ENCODE measurements at regions not wholly inside any gene's neighbourhood (a gene's known extent, or its start where the extent isn't known, plus 50 kb on each side); places are given as distances from the start of the nearest gene placed in this dataset.

- no peak for DNase-seq
Observed at GRCh38 chr16:86093801-86094750, 195.1 kb downstream of the IRF8 start.

DNA sequence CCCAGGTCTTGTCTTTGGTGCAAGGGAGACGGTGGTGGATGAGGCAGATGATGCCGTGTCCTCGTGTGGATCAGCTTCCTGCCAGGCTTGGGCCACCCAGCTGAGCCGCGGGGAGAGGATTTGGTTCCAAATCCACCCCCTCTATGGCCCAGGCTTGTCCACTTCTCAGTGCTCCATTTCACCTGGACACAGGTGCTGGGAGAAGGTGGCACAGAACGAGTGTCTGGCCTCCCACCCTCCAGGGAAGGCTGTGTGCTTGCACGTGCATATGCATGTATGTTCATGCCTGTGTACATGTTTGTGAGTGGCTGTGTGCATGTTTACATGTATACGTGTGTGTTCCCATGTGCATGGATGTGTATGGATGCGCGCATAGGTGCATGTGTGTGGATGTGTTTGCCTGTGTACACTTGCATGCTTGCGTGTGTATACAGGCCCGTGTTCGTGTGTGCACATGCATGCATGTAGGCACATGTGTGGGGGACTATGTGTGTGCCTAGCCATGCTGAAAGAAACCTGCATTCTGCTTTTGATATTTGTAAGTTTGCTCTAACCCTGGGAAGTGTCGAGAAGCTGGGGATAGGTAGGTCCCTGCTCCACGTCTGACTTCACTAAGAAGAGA, 196.3 kb downstream of the IRF8 start:
- no peak for DNase-seq

DNA sequence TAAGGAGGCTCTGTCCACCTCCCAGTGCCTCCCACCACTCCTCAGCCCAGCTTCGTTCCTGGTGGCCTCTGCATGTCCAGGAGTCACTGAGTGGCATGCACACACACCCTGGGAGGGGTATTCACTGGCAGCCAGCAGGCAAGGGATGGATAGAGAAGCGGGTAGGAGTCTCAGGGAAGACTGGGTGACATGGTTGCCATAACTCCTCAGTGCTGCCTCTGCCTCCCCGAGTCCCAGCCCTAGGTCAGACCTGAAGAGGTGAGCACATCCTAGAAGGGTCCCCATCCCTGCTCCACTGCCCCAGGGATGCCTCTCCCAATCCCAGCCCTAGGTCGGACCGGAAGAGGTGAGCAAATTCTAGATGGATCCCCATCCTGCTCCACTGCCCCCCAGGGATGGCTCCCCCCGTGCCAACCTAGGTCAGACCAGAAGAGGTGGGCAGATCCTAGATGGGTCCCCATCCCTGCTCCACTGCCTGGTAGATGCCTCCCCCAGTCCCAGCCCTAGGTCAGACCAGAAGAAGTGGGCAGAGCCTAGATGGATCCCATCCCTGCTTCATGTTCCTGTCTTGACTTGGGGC, 197.0 kb downstream of the IRF8 start:
- no peak for DNase-seq

GRCh38 chr16:86096850-86097249, 197.9 kb downstream of the IRF8 start:
- no peak for DNase-seq

GRCh38 chr16:86099326-86099725, 200.4 kb downstream of the IRF8 start:
- no peak for DNase-seq

DNA sequence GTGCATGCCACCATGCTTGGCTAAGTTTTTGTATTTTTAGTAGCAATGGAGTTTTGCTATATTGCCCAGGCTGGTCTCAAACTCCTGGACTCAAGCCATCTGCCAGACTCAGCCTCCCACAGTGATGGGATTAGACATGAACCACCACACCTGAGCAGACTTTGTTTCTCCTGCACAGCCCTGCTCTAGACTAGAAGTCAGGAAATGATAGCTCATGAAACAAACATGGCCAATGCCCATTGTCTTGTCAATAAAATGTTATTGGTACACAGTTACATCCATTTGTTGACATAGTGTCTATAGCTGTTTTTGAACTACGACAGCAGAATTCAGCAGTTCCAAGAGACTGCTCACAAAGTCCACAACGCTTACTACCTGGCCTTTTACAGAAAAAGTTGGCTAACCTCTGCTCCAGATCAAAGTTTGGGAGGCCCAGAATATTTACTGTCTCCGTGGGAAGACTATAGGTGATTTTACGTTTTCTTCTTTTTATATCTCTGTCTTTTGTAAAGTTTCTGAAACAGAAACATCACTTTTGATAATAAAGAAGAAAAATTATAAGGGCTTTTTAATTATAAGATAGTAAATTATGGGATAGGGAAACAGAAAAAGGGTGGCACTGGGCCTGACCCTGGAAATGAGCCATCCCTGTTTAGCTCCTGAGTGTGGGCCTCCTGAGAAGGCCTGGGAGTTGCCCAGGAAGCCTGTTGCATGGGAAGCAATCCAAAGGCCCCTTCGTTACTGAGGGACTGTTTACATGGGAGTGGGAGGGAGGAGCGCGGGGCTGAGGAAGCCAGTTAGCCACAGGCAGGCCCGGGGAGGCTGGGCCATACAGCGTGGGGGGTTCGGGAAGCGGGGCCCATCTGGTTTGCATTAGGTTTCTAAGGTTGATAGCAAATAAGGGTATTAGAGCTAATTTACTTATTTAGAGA, 201.5 kb downstream of the IRF8 start:
- no peak for DNase-seq

DNA sequence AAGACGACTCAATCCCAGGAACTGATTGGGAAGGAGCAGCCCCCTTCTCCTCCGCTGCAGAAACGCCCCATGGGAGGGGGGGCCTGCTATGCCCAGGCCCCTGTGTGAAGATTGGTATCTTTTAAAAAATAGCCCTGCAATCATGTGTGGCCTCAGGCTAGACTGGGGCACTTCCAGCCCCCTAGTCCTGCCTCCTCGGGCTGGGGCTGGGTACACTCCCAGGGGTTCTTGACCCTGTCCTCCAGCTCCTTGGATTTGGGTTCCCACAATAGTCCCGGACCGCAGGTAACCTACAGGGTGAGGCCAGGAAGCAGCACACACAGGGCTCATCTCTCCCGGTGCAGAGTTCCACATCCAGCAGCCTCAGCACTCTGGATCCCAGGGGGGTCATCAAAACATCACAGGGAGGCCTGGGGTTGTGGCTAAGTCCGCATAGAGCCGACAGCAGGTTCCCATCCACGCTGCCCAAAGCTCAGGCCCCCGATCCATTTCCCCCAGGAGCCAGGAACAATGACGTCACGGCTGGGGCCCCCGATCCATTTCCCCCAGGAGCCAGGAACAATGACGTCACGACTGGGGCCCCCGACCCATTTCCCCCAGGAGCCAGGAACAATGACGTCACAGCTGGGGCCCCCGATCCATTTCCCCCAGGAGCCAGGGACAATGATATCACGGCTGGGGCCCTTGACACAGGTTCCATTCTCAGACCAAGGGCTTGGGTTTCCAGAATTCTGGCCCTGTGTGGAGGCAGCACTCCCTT, 202.4 kb downstream of the IRF8 start:
- DNase-seq: no peak

DNA sequence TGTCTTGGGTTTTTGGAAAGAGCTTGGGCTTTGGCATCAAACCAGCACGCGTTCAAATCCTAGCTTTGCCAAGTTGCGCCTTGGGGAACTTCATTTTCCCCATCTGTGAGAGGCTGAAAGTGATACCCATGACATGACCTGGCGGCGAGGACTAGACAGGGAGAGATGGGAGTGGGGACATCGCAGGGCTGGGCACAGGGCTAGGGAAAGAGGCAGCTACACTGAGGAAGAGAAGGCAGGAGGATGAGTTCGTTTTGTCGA, 202.9 kb downstream of the IRF8 start:
- DNase-seq: no peak

DNA sequence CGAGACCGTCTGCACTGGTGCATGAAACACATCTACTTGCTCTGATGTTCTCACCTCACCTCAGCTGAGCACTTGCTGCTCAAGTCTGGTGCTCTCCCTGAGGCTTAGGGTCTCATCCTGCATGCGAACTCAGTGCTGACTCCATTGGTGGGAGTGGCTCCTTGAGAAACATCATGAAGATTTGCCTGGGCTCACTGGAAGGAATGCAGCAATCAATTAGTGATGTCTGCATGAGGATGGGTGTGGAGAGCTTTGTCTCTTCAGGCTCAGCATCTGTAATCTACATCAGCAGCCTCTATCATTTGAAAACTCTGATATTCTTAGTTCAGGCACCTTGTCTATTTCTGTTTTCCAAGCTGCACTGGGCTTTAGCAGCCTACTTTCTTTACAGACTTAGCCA, 204.4 kb downstream of the IRF8 start:
- no peak for DNase-seq

DNA sequence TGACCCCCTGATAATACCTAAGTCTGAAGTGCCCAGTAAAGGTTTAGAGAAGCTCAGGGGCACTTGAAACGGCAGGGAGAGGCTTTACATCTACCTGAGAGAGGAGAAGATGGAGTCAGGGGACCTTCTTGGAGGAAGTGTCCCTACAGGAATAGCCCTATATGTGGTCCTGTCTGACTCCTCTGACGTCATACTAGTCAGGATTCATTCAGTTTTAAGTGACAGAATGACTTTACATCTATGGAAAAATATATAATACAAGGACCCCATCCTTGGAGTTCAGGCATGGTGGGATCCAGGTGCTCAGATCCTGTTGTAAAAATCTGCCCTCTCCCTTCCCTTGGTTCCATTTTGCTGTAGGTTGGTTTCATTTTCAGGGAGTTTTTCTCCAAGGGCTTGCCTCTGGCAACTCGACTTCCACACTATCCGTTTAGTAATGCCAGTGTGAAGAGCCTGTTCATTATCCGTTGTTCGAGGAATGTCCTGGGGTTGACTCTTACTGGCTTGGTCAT, 205.6 kb downstream of the IRF8 start:
- no peak for DNase-seq

- no peak for DNase-seq
Observed at GRCh38 chr16:86107215-86107825, 208.4 kb downstream of the IRF8 start.

- no peak for DNase-seq
Observed at GRCh38 chr16:86108062-86108461, 209.1 kb downstream of the IRF8 start.

DNA sequence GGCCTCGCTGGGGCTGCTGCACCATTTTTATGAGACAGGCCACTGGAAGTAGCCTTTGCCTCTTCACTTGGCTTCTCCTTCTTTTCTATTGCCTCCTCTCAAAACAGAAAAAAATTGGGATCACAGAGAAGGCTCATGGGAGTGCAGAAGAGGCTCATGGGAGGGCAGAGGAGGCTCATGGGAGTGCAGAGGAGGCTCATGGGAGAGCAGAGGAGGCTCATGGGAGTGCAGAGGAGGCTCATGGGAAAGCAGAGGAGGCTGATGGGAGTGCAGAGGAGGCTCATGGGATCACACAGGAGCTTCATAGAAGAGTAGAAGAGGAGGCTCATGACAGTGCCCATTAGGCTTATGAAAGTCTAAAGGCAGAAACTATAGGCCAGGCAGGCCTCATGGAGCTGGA, 211.2 kb downstream of the IRF8 start:
- DNase-seq: no peak

- no peak for DNase-seq
Observed at GRCh38 chr16:86110726-86111125, 211.8 kb downstream of the IRF8 start.

DNA sequence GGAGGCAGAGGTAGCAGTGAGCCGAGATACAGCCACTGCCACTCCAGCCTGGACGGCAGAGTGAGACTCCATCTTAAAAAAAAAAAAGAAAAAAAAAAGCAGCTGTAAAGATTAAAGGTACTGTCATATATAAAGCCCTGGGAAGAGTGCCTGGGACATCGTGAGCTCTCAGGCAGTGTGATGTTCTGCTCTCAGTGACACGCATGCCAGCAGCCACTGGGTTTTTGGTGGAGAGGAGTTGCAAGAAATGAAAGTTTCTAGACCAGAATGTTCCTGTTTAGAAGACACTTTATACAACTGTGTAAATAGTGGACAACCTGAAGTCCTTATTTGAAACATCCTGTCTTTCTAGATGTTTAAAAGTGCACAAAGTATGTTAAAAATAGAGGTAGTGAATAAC, 213.2 kb downstream of the IRF8 start:
- DNase-seq: no peak

DNA sequence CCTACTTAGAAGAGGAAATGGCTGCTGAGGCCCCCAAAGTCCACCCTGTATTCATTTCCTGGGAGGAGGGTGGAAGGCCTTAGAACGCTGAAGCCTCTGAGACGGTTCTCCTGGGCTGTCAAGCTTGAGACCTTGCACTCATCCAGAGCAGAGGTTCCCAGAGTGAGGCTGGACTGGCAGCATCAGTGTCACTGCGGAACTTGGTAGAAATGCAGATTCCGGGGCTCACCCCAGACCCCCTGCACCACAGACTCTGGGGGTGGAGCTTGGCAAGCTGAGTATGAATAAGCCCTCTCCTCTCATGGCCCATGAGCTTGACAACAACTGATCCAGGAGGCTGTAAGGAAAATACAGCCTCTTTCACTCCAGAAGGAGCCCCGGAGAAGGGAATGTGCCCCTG, 218.3 kb downstream of the IRF8 start:
- no peak for DNase-seq

- no peak for DNase-seq
Observed at GRCh38 chr16:86117756-86118155, 218.8 kb downstream of the IRF8 start.

DNA sequence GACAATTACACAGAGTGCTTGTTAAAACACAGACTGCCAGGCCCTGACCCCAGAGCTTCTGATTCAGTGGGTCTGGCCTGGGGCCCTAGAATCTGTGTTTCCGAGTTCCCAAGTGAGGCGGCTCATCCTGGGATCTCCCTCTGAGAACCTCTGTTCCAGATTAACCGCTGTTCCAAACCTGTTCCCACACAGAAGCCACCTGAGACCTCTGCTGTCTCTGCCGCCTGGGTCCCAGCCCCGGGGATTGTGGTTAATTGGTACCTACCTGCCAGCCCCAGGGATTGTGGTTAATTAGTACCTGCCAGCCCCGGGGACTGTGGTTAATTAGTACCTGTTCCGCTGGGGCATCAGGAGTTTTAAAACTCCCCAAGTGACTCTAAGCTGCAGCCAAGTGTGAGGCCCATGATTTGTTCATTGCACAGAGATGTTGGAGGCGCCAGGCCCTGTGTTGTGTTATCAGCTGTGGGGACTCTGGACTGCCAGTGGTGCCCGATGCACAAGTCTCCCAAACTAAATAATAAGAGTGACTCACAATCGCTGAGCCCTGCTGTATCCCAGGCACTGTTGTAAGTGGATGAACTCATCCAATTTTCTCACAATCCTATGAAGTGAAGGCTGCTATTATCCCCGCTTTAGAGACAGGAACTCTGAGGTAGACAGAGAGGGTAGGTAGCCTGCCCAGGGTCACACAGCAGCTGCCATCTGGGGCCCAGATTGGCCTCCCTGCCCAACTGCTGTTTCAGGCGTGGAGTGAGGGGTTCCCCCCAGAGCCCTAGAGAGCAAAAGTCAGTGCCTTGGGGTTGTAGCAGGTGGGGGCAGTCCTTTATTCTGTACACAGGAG, 219.7 kb downstream of the IRF8 start:
- DNase-seq: no peak

- no peak for DNase-seq
Observed at GRCh38 chr16:86120201-86121192, 221.5 kb downstream of the IRF8 start.
